GM18508 (cell line): ENCODE measurements at regions not wholly inside any gene's neighbourhood (a gene's known extent, or its start where the extent isn't known, plus 50 kb on each side); places are given as distances from the start of the nearest gene placed in this dataset.

Experiments used
- ATAC-seq: cut with Tn5 transposase; IDR thresholded peaks from one replicate; pipeline ENCODE4 v1.9.1; 2021; ENCODE audit warnings: moderate number of reproducible peaks; ENCODE audit not compliant: insufficient read depth, unreplicated experiment

- ATAC-seq: no peak
Measured at GRCh38 chr10:52635651-52636050, 136.9 kb downstream of the MBL2 start.

GRCh38 chr10:52636874-52637273, 135.7 kb downstream of the MBL2 start:
- ATAC-seq: no peak

- no peak for ATAC-seq
Measured at GRCh38 chr10:52637592-52637991, 135.0 kb downstream of the MBL2 start.

- no peak for ATAC-seq
Measured at GRCh38 chr10:52639652-52640051, 132.9 kb downstream of the MBL2 start.

GRCh38 chr10:52642208-52642607, 130.4 kb downstream of the MBL2 start:
- no peak for ATAC-seq

GRCh38 chr10:52644373-52645186, 128.0 kb downstream of the MBL2 start:
- peak; percentile 59 for ATAC-seq

GRCh38 chr10:52645187-52645758, 127.3 kb downstream of the MBL2 start:
- no peak for ATAC-seq

- no peak for ATAC-seq
Measured at GRCh38 chr10:52649511-52649910, 123.1 kb downstream of the MBL2 start.

GRCh38 chr10:52650873-52651272, 121.7 kb downstream of the MBL2 start:
- ATAC-seq: no peak

- no peak for ATAC-seq
Measured at GRCh38 chr10:52651293-52651692, 121.3 kb downstream of the MBL2 start.

GRCh38 chr10:52652431-52653262, 119.9 kb downstream of the MBL2 start:
- ATAC-seq: no peak

- ATAC-seq: no peak
Measured at GRCh38 chr10:52653263-52653909, 119.2 kb downstream of the MBL2 start.

GRCh38 chr10:52654201-52654600, 118.4 kb downstream of the MBL2 start:
- no peak for ATAC-seq

GRCh38 chr10:52658112-52658511, 114.5 kb downstream of the MBL2 start:
- no peak for ATAC-seq

GRCh38 chr10:52659085-52659484, 113.5 kb downstream of the MBL2 start:
- no peak for ATAC-seq

GRCh38 chr10:52662256-52662655, 110.3 kb downstream of the MBL2 start:
- ATAC-seq: no peak

GRCh38 chr10:52663161-52663560, 109.4 kb downstream of the MBL2 start:
- ATAC-seq: no peak

- ATAC-seq: no peak
Measured at GRCh38 chr10:52664629-52665028, 108.0 kb downstream of the MBL2 start.

GRCh38 chr10:52665821-52666220, 106.8 kb downstream of the MBL2 start:
- no peak for ATAC-seq

- ATAC-seq: no peak
Measured at GRCh38 chr10:52666931-52667330, 105.7 kb downstream of the MBL2 start.

GRCh38 chr10:52668024-52668423, 104.6 kb downstream of the MBL2 start:
- ATAC-seq: no peak
